ENCODE measurements at regions not wholly inside any gene's neighbourhood (a gene's known extent, or its start where the extent isn't known, plus 50 kb on each side); places are given as distances from the start of the nearest gene placed in this dataset.

DNA sequence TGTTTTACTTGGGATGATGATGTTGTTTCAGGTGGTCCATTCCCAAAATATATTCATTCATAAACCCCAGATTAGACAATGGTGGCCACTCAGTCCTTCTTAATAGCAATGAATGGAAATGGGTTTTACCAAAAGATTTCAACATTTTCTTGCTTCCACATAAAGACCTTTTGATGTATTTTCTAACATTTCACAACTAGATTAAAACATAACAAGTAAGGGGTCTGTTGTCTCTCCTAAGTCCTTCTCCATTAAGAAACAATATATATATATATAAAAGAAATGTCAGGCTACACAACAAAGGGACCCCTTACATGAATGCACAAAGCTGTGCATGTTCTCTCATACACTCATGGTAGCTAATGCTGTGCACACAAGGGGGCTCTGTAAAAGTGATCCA is 176.4 kb downstream of the ANXA2 start:
- TF ChIP-seq CTCF (IDR thresholded peaks at IDR 0.05; ENCODE audit: low read depth, low read length) = no peak
- DNase-seq (ENCODE audit: extremely low read depth, low read depth) = no peak

- no peak for DNase-seq (ENCODE audit: extremely low read depth, low read depth)
- TF ChIP-seq CTCF (IDR thresholded peaks at IDR 0.05; ENCODE audit: low read depth, low read length) = no peak
Observed at GRCh38 chr15:60222404-60222803, 175.4 kb downstream of the ANXA2 start.

GRCh38 chr15:60223176-60223575 is 174.6 kb downstream of the ANXA2 start:
- DNase-seq (ENCODE audit: extremely low read depth, low read depth) = no peak

DNA sequence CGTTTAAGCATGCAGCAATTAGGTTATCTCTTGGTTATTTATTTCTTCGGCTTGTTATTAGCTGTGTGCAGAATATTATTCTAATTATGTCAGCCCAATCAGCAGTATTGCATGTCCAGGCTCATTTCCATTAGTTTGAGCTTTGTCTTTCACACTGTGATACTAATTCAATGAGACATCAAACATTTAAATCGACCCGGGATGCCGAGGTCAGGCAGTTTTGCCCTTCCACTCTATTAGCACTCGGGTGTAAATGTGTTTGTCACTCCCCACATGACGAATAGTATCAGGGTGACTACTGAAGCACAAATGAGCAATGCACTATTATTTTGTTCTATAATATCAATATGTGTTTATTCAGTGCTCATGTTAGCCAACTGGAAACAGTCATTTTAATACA is 170.9 kb downstream of the ANXA2 start:
- DNase-seq (ENCODE audit: extremely low read depth, low read depth) = no peak
- no peak for TF ChIP-seq CTCF (IDR thresholded peaks at IDR 0.05; ENCODE audit: low read depth, low read length)

More at GRCh38 chr15:60223176-60223575, 174.6 kb downstream of the ANXA2 start:
- no peak for TF ChIP-seq CTCF (IDR thresholded peaks at IDR 0.05; ENCODE audit: low read depth, low read length)

DNA sequence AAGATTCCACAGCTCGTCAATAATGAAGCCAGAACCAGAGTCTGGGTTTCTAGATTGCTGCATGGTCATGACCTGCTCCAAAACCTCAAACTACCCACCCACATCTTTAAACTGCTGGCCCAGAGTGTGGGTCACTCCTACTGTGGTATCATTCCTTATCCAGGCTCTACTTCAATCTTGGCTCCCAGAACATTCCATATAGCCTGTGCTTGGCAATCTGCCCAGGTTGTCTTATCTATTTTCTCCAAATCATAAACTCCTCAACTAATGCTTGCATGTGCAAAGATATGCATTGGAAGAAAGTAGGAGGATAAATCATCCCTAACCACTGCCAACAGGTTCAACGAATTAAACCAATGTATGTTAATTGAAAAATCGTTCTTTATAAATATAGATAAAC is 169.7 kb downstream of the ANXA2 start:
- no peak for DNase-seq (ENCODE audit: extremely low read depth, low read depth)
- TF ChIP-seq CTCF (IDR thresholded peaks at IDR 0.05; ENCODE audit: low read depth, low read length) = no peak

- no peak for DNase-seq (ENCODE audit: extremely low read depth, low read depth)
- TF ChIP-seq CTCF (IDR thresholded peaks at IDR 0.05; ENCODE audit: low read depth, low read length) = no peak
Observed at GRCh38 chr15:60228619-60229018, 169.2 kb downstream of the ANXA2 start.

GRCh38 chr15:60235951-60236710 is 161.7 kb downstream of the ANXA2 start:
- DNase-seq (ENCODE audit: extremely low read depth, low read depth) = no peak
- TF ChIP-seq CTCF (IDR thresholded peaks at IDR 0.05; ENCODE audit: low read depth, low read length) = no peak
